Ishikawa (cell line): ENCODE measurements at regions not wholly inside any gene's neighbourhood (a gene's known extent, or its start where the extent isn't known, plus 50 kb on each side); places are given as distances from the start of the nearest gene placed in this dataset.

Experiments used
- CEBPB ChIP-seq: IDR thresholded peaks from 2 replicates; pipeline ENCODE4 v1.6.1; 2012
- CREB1 ChIP-seq: IDR thresholded peaks from 2 replicates; pipeline ENCODE4 v1.6.1; 2012; ENCODE audit warnings: low read depth
- EGR1 ChIP-seq: IDR thresholded peaks from 2 replicates; pipeline ENCODE4 v1.6.1; 2012
- EP300 ChIP-seq: IDR thresholded peaks from 2 replicates; pipeline ENCODE4 v1.6.1; 2012; ENCODE audit warnings: borderline replicate concordance
- FOXM1 ChIP-seq: IDR thresholded peaks from 2 replicates; pipeline ENCODE4 v1.6.1; 2012; ENCODE audit warnings: low read depth, borderline replicate concordance
- NFIC ChIP-seq: IDR thresholded peaks from 2 replicates; pipeline ENCODE4 v1.6.1; 2012
- RAD21 ChIP-seq: IDR thresholded peaks from 2 replicates; pipeline ENCODE4 v1.6.1; 2012; ENCODE audit warnings: low read depth
- TAF1 ChIP-seq: IDR thresholded peaks from 2 replicates; pipeline ENCODE4 v1.6.1; 2012; ENCODE audit warnings: low read depth, mild to moderate bottlenecking
- TCF12 ChIP-seq: IDR thresholded peaks from 2 replicates; pipeline ENCODE4 v1.6.1; 2012; ENCODE audit warnings: low read depth
- TEAD4 ChIP-seq: IDR thresholded peaks from 2 replicates; pipeline ENCODE4 v1.6.1; 2012
- YY1 ChIP-seq: IDR thresholded peaks from 2 replicates; pipeline ENCODE4 v1.6.1; 2012; ENCODE audit warnings: low read depth
- ZBTB7A ChIP-seq: IDR thresholded peaks from 2 replicates; pipeline ENCODE4 v1.6.1; 2012; ENCODE audit warnings: low read depth
- TF ChIP-seq, protein P1 (sequence below): IDR thresholded peaks from 2 replicates; pipeline ENCODE4 v1.6.1; 2012; ENCODE audit warnings: low read depth, mild to moderate bottlenecking
- TF ChIP-seq, protein P2 (sequence below): IDR thresholded peaks from 2 replicates; pipeline ENCODE4 v1.6.1; 2012
- TF ChIP-seq, protein P3 (sequence below): IDR thresholded peaks from 2 replicates; pipeline ENCODE4 v1.6.1; 2012

DNA sequence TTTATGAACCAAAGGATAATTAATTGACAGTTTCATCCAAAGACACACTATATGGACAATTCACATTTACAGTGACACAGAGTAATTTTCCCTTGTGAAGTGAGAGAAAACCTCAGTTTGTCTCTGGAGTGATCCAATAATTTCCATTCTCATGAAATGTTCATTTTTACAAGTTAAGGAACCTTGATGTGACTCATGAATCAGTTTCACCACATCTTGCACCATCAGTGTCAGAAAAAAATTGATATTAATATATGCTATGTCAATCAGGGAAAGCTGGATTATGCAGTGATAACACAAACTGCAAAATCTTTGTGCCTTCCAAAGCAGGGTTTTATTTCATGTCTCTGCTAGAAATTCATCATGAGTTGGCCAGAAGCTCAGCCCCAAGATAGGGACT is 348.1 kb downstream of the ARPP21 start:
- TF ChIP-seq, protein P1, sequence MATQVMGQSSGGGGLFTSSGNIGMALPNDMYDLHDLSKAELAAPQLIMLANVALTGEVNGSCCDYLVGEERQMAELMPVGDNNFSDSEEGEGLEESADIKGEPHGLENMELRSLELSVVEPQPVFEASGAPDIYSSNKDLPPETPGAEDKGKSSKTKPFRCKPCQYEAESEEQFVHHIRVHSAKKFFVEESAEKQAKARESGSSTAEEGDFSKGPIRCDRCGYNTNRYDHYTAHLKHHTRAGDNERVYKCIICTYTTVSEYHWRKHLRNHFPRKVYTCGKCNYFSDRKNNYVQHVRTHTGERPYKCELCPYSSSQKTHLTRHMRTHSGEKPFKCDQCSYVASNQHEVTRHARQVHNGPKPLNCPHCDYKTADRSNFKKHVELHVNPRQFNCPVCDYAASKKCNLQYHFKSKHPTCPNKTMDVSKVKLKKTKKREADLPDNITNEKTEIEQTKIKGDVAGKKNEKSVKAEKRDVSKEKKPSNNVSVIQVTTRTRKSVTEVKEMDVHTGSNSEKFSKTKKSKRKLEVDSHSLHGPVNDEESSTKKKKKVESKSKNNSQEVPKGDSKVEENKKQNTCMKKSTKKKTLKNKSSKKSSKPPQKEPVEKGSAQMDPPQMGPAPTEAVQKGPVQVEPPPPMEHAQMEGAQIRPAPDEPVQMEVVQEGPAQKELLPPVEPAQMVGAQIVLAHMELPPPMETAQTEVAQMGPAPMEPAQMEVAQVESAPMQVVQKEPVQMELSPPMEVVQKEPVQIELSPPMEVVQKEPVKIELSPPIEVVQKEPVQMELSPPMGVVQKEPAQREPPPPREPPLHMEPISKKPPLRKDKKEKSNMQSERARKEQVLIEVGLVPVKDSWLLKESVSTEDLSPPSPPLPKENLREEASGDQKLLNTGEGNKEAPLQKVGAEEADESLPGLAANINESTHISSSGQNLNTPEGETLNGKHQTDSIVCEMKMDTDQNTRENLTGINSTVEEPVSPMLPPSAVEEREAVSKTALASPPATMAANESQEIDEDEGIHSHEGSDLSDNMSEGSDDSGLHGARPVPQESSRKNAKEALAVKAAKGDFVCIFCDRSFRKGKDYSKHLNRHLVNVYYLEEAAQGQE = no peak
- TF ChIP-seq, protein P2, sequence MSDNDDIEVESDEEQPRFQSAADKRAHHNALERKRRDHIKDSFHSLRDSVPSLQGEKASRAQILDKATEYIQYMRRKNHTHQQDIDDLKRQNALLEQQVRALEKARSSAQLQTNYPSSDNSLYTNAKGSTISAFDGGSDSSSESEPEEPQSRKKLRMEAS = no peak
- no peak for TF ChIP-seq TEAD4
- TF ChIP-seq TCF12 = no peak
- TF ChIP-seq YY1 = no peak
- TF ChIP-seq RAD21 = no peak
- no peak for TF ChIP-seq FOXM1

DNA sequence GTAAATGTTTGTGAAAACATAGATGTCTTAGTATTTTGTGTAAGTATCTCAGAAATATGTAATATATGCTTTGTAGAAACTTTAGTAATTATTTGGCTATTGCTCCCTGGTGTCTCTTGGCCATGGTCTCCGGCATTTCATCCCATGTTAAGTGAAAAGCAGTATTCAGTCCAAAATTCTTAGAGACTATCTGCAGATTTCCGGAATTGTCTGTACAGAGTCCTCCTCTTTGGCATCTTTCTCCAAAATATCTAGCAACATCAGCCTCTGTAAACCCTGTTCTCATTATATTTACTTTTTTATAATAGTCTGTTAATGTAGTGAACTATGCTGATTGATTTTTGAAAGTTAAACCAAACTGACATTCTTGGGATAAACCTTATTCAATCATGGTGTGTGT is 352.7 kb downstream of the ARPP21 start:
- no peak for TF ChIP-seq EP300
- TF ChIP-seq TCF12 = no peak
- TF ChIP-seq, protein P3, sequence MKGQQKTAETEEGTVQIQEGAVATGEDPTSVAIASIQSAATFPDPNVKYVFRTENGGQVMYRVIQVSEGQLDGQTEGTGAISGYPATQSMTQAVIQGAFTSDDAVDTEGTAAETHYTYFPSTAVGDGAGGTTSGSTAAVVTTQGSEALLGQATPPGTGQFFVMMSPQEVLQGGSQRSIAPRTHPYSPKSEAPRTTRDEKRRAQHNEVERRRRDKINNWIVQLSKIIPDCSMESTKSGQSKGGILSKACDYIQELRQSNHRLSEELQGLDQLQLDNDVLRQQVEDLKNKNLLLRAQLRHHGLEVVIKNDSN = no peak
- TF ChIP-seq ZBTB7A = no peak
- no peak for TF ChIP-seq YY1
- no peak for TF ChIP-seq EGR1
- TF ChIP-seq CREB1 = no peak
- no peak for TF ChIP-seq TAF1
- TF ChIP-seq NFIC = no peak
- TF ChIP-seq, protein P1 = no peak
- TF ChIP-seq RAD21 = no peak
- TF ChIP-seq TEAD4 = no peak
- TF ChIP-seq, protein P2 = no peak
- TF ChIP-seq CEBPB = no peak

DNA sequence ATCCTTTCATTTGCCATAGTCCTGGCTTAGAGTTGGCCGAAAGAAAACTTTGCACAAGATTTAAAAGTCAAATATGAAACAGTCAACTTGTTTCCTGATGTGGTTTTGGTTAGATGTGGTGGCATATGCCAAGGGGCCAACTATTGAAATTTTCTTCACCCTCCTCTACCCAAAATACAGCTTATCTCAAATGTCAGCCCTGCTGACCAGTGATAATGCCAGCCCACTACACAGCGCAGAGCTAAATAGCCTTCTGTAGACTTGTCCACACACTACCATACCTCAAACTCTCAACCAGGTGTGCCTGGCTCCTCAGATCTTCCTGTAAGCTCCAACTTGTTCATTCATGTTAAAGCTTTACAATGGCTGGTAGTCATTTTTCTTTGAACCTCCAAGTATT is 368.5 kb upstream of the STAC start:
- TF ChIP-seq CEBPB (no peak), YY1 (no peak), TCF12 (no peak), EGR1 (no peak), TAF1 (no peak), FOXM1 (no peak), EP300 (no peak), CREB1 (no peak), ZBTB7A (no peak), TEAD4 (no peak), NFIC (no peak), RAD21 (no peak)
- TF ChIP-seq, protein P2 = no peak
- TF ChIP-seq, protein P1 = no peak
- TF ChIP-seq, protein P3 = no peak

DNA sequence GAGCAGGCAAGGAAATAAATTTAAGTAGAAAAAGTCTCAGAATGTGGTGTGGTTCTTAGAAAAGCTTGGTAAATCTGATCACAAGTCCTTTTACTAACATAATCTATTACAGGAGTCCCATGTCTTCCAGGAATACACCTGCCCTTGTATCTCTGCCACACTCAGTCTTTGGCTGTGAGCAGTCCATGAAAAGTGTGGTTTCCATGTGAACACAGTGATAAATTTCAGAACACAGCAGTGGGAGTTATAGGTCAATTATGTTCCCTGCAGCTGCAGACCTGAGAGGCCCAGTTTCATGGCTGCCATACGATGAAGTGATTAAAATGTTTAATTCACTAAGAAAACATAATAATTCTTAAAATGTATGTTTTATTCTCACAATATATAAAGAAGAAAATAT is 366.9 kb upstream of the STAC start:
- TF ChIP-seq ZBTB7A = no peak
- no peak for TF ChIP-seq CEBPB
- TF ChIP-seq, protein P1 = no peak
- no peak for TF ChIP-seq EGR1
- TF ChIP-seq, protein P2 = no peak
- TF ChIP-seq FOXM1 = no peak
- no peak for TF ChIP-seq RAD21
